HEK293 (cell line): ENCODE measurements at regions not wholly inside any gene's neighbourhood (a gene's known extent, or its start where the extent isn't known, plus 50 kb on each side); places are given as distances from the start of the nearest gene placed in this dataset.

Experiments used
- PATZ1 ChIP-seq: fragments of 450-650 bp; formaldehyde crosslinking; IDR thresholded peaks from 2 replicates; pipeline ENCODE4 v1.5.1; 2016; ENCODE audit warnings: missing biosample characterization, missing genetic modification characterization
- PRDM4 ChIP-seq: fragments of 450-650 bp; formaldehyde crosslinking; IDR thresholded peaks from 2 replicates; pipeline ENCODE4 v1.5.1; 2017; ENCODE audit warnings: missing biosample characterization, missing genetic modification characterization
- RBAK ChIP-seq: fragments of 450-650 bp; formaldehyde crosslinking; IDR thresholded peaks from 2 replicates; pipeline ENCODE4 v1.5.1; 2016; ENCODE audit warnings: missing biosample characterization, missing genetic modification characterization
- SCRT1 ChIP-seq: fragments of 450-650 bp; formaldehyde crosslinking; IDR thresholded peaks from 2 replicates; pipeline ENCODE4 v1.5.1; 2016; ENCODE audit warnings: missing biosample characterization, missing genetic modification characterization, borderline replicate concordance
- SP7 ChIP-seq: fragments of 450-650 bp; formaldehyde crosslinking; IDR thresholded peaks from 2 replicates; pipeline ENCODE4 v1.5.1; 2016; ENCODE audit warnings: missing biosample characterization, missing genetic modification characterization
- ZBTB8A ChIP-seq: fragments of 450-650 bp; formaldehyde crosslinking; IDR thresholded peaks from 2 replicates; pipeline ENCODE4 v1.5.1; 2016; ENCODE audit warnings: missing biosample characterization, missing genetic modification characterization
- ZFHX2 ChIP-seq: fragments of 450-650 bp; formaldehyde crosslinking; conservative IDR thresholded peaks from 2 replicates; pipeline ENCODE4 v1.5.1; 2016; ENCODE audit warnings: missing biosample characterization, missing genetic modification characterization
- ZFP3 ChIP-seq: fragments of 450-650 bp; formaldehyde crosslinking; IDR thresholded peaks from 2 replicates; pipeline ENCODE4 v1.5.1; 2016; ENCODE audit warnings: low read depth, missing biosample characterization, missing genetic modification characterization
- ZNF10 ChIP-seq: fragments of 450-650 bp; formaldehyde crosslinking; IDR thresholded peaks from 2 replicates; pipeline ENCODE4 v1.5.1; 2017; ENCODE audit warnings: missing biosample characterization, missing genetic modification characterization
- ZNF146 ChIP-seq: fragments of 450-650 bp; formaldehyde crosslinking; IDR thresholded peaks from 2 replicates; pipeline ENCODE4 v1.5.1; 2016; ENCODE audit warnings: missing biosample characterization, missing genetic modification characterization
- ZNF174 ChIP-seq: fragments of 450-650 bp; formaldehyde crosslinking; IDR thresholded peaks from 2 replicates; pipeline ENCODE4 v1.5.0; 2017; ENCODE audit warnings: missing biosample characterization, mild to moderate bottlenecking, missing genetic modification characterization
- ZNF175 ChIP-seq: fragments of 450-650 bp; formaldehyde crosslinking; IDR thresholded peaks from 2 replicates; pipeline ENCODE4 v1.5.1; 2016; ENCODE audit warnings: missing biosample characterization, missing genetic modification characterization
- ZNF341 ChIP-seq: fragments of 450-650 bp; formaldehyde crosslinking; IDR thresholded peaks from 2 replicates; pipeline ENCODE4; 2016; ENCODE audit warnings: low read depth, missing biosample characterization, missing genetic modification characterization
- ZNF426 ChIP-seq: fragments of 450-650 bp; formaldehyde crosslinking; IDR thresholded peaks from 2 replicates; pipeline ENCODE4 v1.5.1; 2017; ENCODE audit warnings: missing biosample characterization, missing genetic modification characterization, mild to moderate bottlenecking, inconsistent platforms, moderate library complexity
- ZNF558 ChIP-seq: fragments of 450-650 bp; formaldehyde crosslinking; IDR thresholded peaks from 2 replicates; pipeline ENCODE4 v1.5.1; 2016; ENCODE audit warnings: missing biosample characterization, missing genetic modification characterization
- ZNF560 ChIP-seq: fragments of 450-650 bp; formaldehyde crosslinking; IDR thresholded peaks from 2 replicates; pipeline ENCODE4 v1.5.1; 2017; ENCODE audit warnings: missing biosample characterization, missing genetic modification characterization, borderline replicate concordance
- ZNF585B ChIP-seq: fragments of 450-650 bp; formaldehyde crosslinking; IDR thresholded peaks from 2 replicates; pipeline ENCODE4 v1.5.1; 2016; ENCODE audit warnings: missing biosample characterization, missing genetic modification characterization
- ZNF623 ChIP-seq: fragments of 450-650 bp; formaldehyde crosslinking; IDR thresholded peaks from 2 replicates; pipeline ENCODE4 v1.5.1; 2016; ENCODE audit warnings: missing biosample characterization, missing genetic modification characterization
- ZNF670 ChIP-seq: fragments of 450-650 bp; formaldehyde crosslinking; IDR thresholded peaks from 2 replicates; pipeline ENCODE4 v1.5.1; 2016; ENCODE audit warnings: missing biosample characterization, missing genetic modification characterization, low read depth
- ZNF692 ChIP-seq: fragments of 450-650 bp; formaldehyde crosslinking; IDR thresholded peaks from 2 replicates; pipeline ENCODE4 v1.5.1; 2016; ENCODE audit warnings: missing biosample characterization, missing genetic modification characterization
- ZNF830 ChIP-seq: fragments of 450-650 bp; IDR thresholded peaks from 2 replicates; pipeline ENCODE4 v1.5.0; 2018; ENCODE audit warnings: missing biosample characterization, missing genetic modification characterization, low read depth, mild to moderate bottlenecking, moderate library complexity
- ZSCAN30 ChIP-seq: fragments of 450-650 bp; IDR thresholded peaks from 2 replicates; pipeline ENCODE4 v1.5.1; 2018; ENCODE audit warnings: missing biosample characterization, mild to moderate bottlenecking, missing genetic modification characterization, moderate library complexity
- TF ChIP-seq, protein P1 (sequence below): fragments of 450-650 bp; formaldehyde crosslinking; IDR thresholded peaks from 2 replicates; pipeline ENCODE4 v1.5.0; 2017; ENCODE audit warnings: missing biosample characterization, missing genetic modification characterization, borderline replicate concordance
- TF ChIP-seq, protein P2 (sequence below): fragments of 450-650 bp; formaldehyde crosslinking; IDR thresholded peaks from 2 replicates; pipeline ENCODE4 v1.5.1; 2017; ENCODE audit warnings: missing biosample characterization, mild to moderate bottlenecking, missing genetic modification characterization, moderate library complexity
- TF ChIP-seq, protein P3 (sequence below): fragments of 450-650 bp; IDR thresholded peaks from 2 replicates; pipeline ENCODE4 v1.5.1; 2018; ENCODE audit warnings: missing biosample characterization, mild to moderate bottlenecking, missing genetic modification characterization

- no peak for TF ChIP-seq ZNF558 (tag by site-specific recombination)
- no peak for TF ChIP-seq ZNF670
- peak; percentile 86; the same call in 1 of the 2 replicates for TF ChIP-seq ZNF174
- TF ChIP-seq, protein P1, sequence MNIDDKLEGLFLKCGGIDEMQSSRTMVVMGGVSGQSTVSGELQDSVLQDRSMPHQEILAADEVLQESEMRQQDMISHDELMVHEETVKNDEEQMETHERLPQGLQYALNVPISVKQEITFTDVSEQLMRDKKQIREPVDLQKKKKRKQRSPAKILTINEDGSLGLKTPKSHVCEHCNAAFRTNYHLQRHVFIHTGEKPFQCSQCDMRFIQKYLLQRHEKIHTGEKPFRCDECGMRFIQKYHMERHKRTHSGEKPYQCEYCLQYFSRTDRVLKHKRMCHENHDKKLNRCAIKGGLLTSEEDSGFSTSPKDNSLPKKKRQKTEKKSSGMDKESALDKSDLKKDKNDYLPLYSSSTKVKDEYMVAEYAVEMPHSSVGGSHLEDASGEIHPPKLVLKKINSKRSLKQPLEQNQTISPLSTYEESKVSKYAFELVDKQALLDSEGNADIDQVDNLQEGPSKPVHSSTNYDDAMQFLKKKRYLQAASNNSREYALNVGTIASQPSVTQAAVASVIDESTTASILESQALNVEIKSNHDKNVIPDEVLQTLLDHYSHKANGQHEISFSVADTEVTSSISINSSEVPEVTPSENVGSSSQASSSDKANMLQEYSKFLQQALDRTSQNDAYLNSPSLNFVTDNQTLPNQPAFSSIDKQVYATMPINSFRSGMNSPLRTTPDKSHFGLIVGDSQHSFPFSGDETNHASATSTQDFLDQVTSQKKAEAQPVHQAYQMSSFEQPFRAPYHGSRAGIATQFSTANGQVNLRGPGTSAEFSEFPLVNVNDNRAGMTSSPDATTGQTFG (tag by site-specific recombination) = no peak
- peak; percentile 24; the same call in 1 of the 2 replicates for TF ChIP-seq PATZ1 (tag by site-specific recombination)
- TF ChIP-seq ZFHX2 (tag by site-specific recombination) = 0 out of 2 replicates have a peak, but pooled peaks have one; percentile 10
- no peak for TF ChIP-seq ZNF585B (tag by site-specific recombination)
- TF ChIP-seq ZNF426 = no peak
- no peak for TF ChIP-seq ZNF146 (tag by site-specific recombination)
- peak; percentile 32; the same call in 1 of the 2 replicates for TF ChIP-seq ZNF692 (tag by site-specific recombination)
- 0 out of 2 replicates have a peak, but pooled peaks have one; percentile 27 for TF ChIP-seq SCRT1
- peak; percentile 99 for TF ChIP-seq SP7
- TF ChIP-seq, protein P2, sequence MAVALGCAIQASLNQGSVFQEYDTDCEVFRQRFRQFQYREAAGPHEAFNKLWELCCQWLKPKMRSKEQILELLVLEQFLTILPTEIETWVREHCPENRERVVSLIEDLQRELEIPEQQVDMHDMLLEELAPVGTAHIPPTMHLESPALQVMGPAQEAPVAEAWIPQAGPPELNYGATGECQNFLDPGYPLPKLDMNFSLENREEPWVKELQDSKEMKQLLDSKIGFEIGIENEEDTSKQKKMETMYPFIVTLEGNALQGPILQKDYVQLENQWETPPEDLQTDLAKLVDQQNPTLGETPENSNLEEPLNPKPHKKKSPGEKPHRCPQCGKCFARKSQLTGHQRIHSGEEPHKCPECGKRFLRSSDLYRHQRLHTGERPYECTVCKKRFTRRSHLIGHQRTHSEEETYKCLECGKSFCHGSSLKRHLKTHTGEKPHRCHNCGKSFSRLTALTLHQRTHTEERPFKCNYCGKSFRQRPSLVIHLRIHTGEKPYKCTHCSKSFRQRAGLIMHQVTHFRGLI = peak; percentile 59; the same call in 1 of the 2 replicates
- no peak for TF ChIP-seq ZFP3 (tag by site-specific recombination)
- no peak for TF ChIP-seq RBAK (tag by site-specific recombination)
- TF ChIP-seq ZNF175 (tag by site-specific recombination) = no peak
- peak; percentile 53; the same call in 1 of the 2 replicates for TF ChIP-seq PRDM4 (tag by site-specific recombination)
- peak; percentile 81; the same call in 1 of the 2 replicates for TF ChIP-seq ZSCAN30 (tag by site-specific recombination)
- no peak; the same call in 1 of the 2 replicates for TF ChIP-seq ZNF830 (tag by site-specific recombination)
- no peak for TF ChIP-seq ZNF623 (tag by site-specific recombination)
- TF ChIP-seq ZNF10 (tag by site-specific recombination) = peak; percentile 63; the same call in 1 of the 2 replicates
- TF ChIP-seq, protein P3, sequence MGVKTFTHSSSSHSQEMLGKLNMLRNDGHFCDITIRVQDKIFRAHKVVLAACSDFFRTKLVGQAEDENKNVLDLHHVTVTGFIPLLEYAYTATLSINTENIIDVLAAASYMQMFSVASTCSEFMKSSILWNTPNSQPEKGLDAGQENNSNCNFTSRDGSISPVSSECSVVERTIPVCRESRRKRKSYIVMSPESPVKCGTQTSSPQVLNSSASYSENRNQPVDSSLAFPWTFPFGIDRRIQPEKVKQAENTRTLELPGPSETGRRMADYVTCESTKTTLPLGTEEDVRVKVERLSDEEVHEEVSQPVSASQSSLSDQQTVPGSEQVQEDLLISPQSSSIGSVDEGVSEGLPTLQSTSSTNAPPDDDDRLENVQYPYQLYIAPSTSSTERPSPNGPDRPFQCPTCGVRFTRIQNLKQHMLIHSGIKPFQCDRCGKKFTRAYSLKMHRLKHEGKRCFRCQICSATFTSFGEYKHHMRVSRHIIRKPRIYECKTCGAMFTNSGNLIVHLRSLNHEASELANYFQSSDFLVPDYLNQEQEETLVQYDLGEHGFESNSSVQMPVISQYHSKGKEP (tag by site-specific recombination) = peak; percentile 78; the same call in 1 of the 2 replicates
- TF ChIP-seq ZNF560 (tag by site-specific recombination) = no peak
- peak; percentile 89 for TF ChIP-seq ZNF341
- TF ChIP-seq ZBTB8A (tag by site-specific recombination) = peak; percentile 64
Measured at GRCh38 chr20:50366270-50367103, 143.7 kb upstream of the PTPN1 start (continued).
